ENCODE measurements at regions not wholly inside any gene's neighbourhood (a gene's known extent, or its start where the extent isn't known, plus 50 kb on each side); places are given as distances from the start of the nearest gene placed in this dataset.

GRCh38 chr11:112785149-112785548, 176.1 kb upstream of the NCAM1 start (continued):
- TF ChIP-seq, protein P1, sequence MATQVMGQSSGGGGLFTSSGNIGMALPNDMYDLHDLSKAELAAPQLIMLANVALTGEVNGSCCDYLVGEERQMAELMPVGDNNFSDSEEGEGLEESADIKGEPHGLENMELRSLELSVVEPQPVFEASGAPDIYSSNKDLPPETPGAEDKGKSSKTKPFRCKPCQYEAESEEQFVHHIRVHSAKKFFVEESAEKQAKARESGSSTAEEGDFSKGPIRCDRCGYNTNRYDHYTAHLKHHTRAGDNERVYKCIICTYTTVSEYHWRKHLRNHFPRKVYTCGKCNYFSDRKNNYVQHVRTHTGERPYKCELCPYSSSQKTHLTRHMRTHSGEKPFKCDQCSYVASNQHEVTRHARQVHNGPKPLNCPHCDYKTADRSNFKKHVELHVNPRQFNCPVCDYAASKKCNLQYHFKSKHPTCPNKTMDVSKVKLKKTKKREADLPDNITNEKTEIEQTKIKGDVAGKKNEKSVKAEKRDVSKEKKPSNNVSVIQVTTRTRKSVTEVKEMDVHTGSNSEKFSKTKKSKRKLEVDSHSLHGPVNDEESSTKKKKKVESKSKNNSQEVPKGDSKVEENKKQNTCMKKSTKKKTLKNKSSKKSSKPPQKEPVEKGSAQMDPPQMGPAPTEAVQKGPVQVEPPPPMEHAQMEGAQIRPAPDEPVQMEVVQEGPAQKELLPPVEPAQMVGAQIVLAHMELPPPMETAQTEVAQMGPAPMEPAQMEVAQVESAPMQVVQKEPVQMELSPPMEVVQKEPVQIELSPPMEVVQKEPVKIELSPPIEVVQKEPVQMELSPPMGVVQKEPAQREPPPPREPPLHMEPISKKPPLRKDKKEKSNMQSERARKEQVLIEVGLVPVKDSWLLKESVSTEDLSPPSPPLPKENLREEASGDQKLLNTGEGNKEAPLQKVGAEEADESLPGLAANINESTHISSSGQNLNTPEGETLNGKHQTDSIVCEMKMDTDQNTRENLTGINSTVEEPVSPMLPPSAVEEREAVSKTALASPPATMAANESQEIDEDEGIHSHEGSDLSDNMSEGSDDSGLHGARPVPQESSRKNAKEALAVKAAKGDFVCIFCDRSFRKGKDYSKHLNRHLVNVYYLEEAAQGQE (IDR thresholded peaks at IDR 0.05; ENCODE audit: low read depth) = no peak
- no peak for TF ChIP-seq RAD21 (IDR thresholded peaks at IDR 0.05; ENCODE audit: low read depth)
- TF ChIP-seq SIN3A (IDR thresholded peaks at IDR 0.05; ENCODE audit: low read depth) = no peak
- TF ChIP-seq CEBPB (IDR thresholded peaks at IDR 0.05; ENCODE audit: low read depth) = no peak
- TF ChIP-seq CBX3 (IDR thresholded peaks at IDR 0.05; ENCODE audit: low read depth) = no peak
- no peak for TF ChIP-seq SRF (IDR thresholded peaks at IDR 0.05; ENCODE audit: low read depth)
- no peak for TF ChIP-seq CTCF (IDR thresholded peaks at IDR 0.05 in 2 of 3, conservative IDR thresholded peaks at IDR 0.05 in 1 of 3; ENCODE audit: borderline replicate concordance in 1 of 3, insufficient read depth in 1 of 3, low read depth in 2 of 3, low read length in 2 of 3)
- TF ChIP-seq ZFX (IDR thresholded peaks at IDR 0.05) = no peak
- no peak for TF ChIP-seq SP1 (IDR thresholded peaks at IDR 0.05; ENCODE audit: low read depth)

- Histone ChIP-seq H3K4me3 (replicated peaks in 1 of 2; ENCODE audit: low read depth in 1 of 2, low read length in 2 of 2) (no peak overlapping the region), H3K9ac (ENCODE audit: low read length) (no peak overlapping the region), H3K36me3 (ENCODE audit: control insufficient read depth in 1 of 2, insufficient read depth in 2 of 2, low read length in 2 of 2) (no peaks in the 10 kb centered on the region), H3K4me1 (ENCODE audit: control insufficient read depth in 1 of 2, insufficient read depth in 2 of 2, low read length in 2 of 2) (peaks cover 4% of the 10 kb centered on the region in 2 experiments; a peak in 3 of 4 replicates), H3K9me2 (ENCODE audit: insufficient read depth) (no peaks in the 10 kb centered on the region), H3K4me2 (ENCODE audit: low read length) (no peak overlapping the region), H2AFZ (ENCODE audit: low read depth, low read length, poor library complexity, severe bottlenecking) (no peak overlapping the region), H3K79me2 (ENCODE audit: insufficient read depth, low read length) (no peaks in the 10 kb centered on the region), H3K27me3 (ENCODE audit: insufficient read depth, low read length) (peaks cover 22% of the 10 kb centered on the region; the same call in 1 of the 2 replicates), H3K9me3 (ENCODE audit: control insufficient read depth in 1 of 2, insufficient read depth in 1 of 2, low read depth in 1 of 2, low read length in 2 of 2) (no peaks in the 10 kb centered on the region), H3K27ac (ENCODE audit: low read depth, low read length) (no peak overlapping the region), H4K20me1 (ENCODE audit: insufficient read depth) (no peaks in the 10 kb centered on the region)
- intact Hi-C loops (cut with micrococcal nuclease) = no loop called here
- ChIA-PET RAD21 (ENCODE audit: low non-redundant PET in 1 of 2, low total read pairs in 2 of 2, uncharacterized antibody in 2 of 2, unreplicated experiment in 2 of 2) (no interaction called here), POLR2A (no interaction called here), CTCF (no interaction called here)
- no TSS peak for BruUV-seq (replicated peaks)
- no peak for DNase-seq (ENCODE audit: low read depth, low spot score)
- no peak for ATAC-seq
- no peak for TF ChIP-seq POLR2A (IDR thresholded peaks at IDR 0.05; ENCODE audit: borderline replicate concordance, extremely low read depth, insufficient read depth, insufficient read length)
- no peak for TF ChIP-seq RAD21 (IDR thresholded peaks at IDR 0.05; ENCODE audit: low read depth)
- no peak for TF ChIP-seq ATF3 (IDR thresholded peaks at IDR 0.05)
- TF ChIP-seq CEBPB (IDR thresholded peaks at IDR 0.05; ENCODE audit: low read depth) = no peak
Measured at GRCh38 chr11:112785719-112786118, 175.5 kb upstream of the NCAM1 start.

Measured in HCT116 (cell line).